ENCODE measurements at regions not wholly inside any gene's neighbourhood (a gene's known extent, or its start where the extent isn't known, plus 50 kb on each side); places are given as distances from the start of the nearest gene placed in this dataset.

DNA sequence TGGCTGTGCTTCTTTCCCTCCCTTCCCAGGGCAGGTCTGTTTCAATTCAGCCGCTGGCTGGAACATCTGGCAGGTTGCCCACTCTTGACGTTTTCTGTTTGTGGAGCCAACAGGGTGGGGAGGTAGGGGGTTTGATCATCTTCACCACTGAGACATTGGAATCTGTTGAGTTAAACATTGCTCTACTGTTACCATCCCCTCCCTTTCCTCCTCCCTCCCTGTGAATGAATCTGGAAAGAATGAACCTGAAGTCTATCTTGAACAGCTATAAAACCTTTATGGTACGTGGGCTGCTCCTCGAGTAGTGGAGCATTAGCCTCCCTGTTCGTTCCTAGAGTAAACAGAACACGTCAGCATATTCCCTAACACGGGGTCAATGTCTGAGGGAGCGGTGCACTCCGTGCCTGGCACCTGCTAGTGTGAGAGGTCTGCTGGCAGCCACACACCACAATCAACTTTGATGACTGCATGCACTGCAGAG is 249.9 kb upstream of the RBBP8 start:
- TF ChIP-seq, protein P1, sequence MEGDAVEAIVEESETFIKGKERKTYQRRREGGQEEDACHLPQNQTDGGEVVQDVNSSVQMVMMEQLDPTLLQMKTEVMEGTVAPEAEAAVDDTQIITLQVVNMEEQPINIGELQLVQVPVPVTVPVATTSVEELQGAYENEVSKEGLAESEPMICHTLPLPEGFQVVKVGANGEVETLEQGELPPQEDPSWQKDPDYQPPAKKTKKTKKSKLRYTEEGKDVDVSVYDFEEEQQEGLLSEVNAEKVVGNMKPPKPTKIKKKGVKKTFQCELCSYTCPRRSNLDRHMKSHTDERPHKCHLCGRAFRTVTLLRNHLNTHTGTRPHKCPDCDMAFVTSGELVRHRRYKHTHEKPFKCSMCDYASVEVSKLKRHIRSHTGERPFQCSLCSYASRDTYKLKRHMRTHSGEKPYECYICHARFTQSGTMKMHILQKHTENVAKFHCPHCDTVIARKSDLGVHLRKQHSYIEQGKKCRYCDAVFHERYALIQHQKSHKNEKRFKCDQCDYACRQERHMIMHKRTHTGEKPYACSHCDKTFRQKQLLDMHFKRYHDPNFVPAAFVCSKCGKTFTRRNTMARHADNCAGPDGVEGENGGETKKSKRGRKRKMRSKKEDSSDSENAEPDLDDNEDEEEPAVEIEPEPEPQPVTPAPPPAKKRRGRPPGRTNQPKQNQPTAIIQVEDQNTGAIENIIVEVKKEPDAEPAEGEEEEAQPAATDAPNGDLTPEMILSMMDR (IDR thresholded peaks at IDR 0.05; ENCODE audit: borderline replicate concordance, extremely low read depth, low read length, poor library complexity, severe bottlenecking) = no peak
- no peak for TF ChIP-seq EZH2 (IDR thresholded peaks at IDR 0.05; ENCODE audit: borderline replicate concordance, low read depth, low read length, severe bottlenecking)

Data from DND-41 (cell line).